NB4 (cell line): ENCODE measurements at regions not wholly inside any gene's neighbourhood (a gene's known extent, or its start where the extent isn't known, plus 50 kb on each side); places are given as distances from the start of the nearest gene placed in this dataset.

ENCODE experiments used
- CTCF ChIP-seq: IDR thresholded peaks from one replicate; pipeline ENCODE4 v1.5.1; 2012; ENCODE audit warnings: low read depth, low read length
- MAX ChIP-seq: IDR thresholded peaks from 2 replicates; pipeline ENCODE4 v1.6.1; 2011; ENCODE audit warnings: low read depth, low read length
- POLR2A ChIP-seq: IDR thresholded peaks from 2 replicates; pipeline ENCODE4 v1.6.1; 2011; ENCODE audit warnings: mild to moderate bottlenecking; ENCODE audit not compliant: insufficient read length; ENCODE audit errors: extremely low read depth

- TF ChIP-seq POLR2A (no peak), CTCF (no peak), MAX (no peak)
Measured at GRCh38 chr13:89968470-89968869, 1379.0 kb upstream of the MIR17HG start.
